T-helper 2 cell (primary cell): ENCODE measurements at regions not wholly inside any gene's neighbourhood (a gene's known extent, or its start where the extent isn't known, plus 50 kb on each side); places are given as distances from the start of the nearest gene placed in this dataset.
A peak's percentile ranks its signal among the peaks of the same experiment; 100 is the strongest.
"Not testable (repeated sequence)": the region's sequence is repeated elsewhere in the genome, so short reads cannot be mapped to it uniquely, and the experiment has no call there.

ENCODE experiments used
- DNase-seq, 5 experiments: peaks; one replicate each; pipeline versions ENCODE4 v3.0.0 to v3.0.0-alpha.2; 2012 to 2022

DNA sequence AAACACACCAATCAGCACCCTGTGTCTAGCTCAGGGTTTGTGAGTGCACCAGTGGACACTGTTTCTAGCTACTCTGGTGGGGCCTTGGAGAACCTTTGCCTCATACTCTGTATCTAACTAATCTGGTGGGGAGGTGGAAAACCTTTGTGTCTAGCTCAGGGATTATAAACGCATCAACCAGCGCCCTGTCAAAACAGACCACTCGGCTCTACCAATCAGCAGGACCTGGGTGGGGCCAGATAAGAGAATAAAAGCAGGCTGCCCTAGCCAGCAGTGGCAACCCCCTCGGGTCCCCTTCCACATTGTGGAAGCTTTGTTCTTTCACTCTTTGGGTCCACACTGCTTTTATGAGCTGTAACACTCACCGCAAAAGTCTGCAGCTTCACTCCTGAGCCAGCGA lies 121.8 kb downstream of the FSCB start:
- not testable (repeated sequence) for DNase-seq

GRCh38 chr14:44384601-44385293 lies 122.3 kb downstream of the FSCB start:
- DNase-seq, result not testable (repeated sequence)

GRCh38 chr14:44384093-44384492 lies 123.0 kb downstream of the FSCB start:
- DNase-seq, result no peak

- DNase-seq, result no peak
Observed at GRCh38 chr14:44383636-44384035, 123.4 kb downstream of the FSCB start.

- no peak for DNase-seq
Observed at GRCh38 chr14:44379292-44379977, 127.6 kb downstream of the FSCB start.

GRCh38 chr14:44374906-44375305 lies 132.2 kb downstream of the FSCB start:
- DNase-seq, result no peak

DNA sequence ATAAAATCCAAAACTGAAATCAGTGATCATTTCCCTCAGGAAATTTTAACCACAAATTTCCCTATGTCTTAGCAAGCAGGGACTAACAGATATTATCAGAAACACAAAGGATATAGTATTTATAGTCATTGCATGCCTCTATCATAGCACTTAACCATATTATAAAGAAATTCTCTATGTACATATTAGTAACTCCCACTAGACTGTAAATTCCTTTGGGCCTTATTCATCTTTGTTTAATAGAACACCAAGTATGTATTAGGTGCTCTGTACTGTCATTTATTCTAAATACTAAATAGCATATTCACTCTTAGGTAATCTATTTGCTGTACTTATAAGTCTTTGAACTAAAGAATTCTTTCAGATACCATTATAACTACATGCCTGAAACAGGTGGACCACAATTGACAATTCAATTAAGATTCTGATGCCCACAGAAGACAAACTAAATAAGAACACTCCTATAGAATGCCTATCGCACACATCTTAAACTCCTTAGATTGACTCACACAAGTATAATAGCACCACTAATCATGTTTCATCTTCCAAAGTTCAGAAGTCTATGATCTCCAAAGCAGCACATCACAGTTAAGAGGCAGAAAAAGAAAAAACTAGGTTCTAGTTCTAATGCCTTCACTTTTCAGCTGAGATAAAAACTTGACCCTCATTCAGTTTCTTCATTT lies 134.1 kb downstream of the FSCB start:
- no peak for DNase-seq

- DNase-seq, result no peak
Observed at GRCh38 chr14:44372231-44372630, 134.9 kb downstream of the FSCB start.

DNA sequence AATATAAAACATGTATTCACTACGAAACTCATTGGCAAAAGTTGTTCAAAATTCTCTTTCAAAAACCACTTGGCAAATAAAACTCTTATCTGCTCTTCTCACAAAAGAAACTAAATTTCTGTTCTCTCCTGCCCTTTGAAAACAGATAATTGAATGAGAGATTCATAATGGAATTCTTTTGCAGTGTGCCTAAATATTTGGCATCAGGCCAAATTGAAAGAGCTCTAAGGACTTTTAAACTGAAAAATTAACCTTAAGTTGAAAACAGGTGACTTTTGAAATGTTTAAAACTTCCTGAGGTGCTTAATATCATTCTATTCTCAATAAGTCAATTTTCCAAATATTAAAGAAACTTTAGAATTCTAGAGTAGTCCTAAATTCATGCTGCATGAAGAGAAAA lies 136.4 kb downstream of the FSCB start:
- DNase-seq, result no peak

GRCh38 chr14:44369401-44370123 lies 137.5 kb downstream of the FSCB start:
- no peak for DNase-seq

DNA sequence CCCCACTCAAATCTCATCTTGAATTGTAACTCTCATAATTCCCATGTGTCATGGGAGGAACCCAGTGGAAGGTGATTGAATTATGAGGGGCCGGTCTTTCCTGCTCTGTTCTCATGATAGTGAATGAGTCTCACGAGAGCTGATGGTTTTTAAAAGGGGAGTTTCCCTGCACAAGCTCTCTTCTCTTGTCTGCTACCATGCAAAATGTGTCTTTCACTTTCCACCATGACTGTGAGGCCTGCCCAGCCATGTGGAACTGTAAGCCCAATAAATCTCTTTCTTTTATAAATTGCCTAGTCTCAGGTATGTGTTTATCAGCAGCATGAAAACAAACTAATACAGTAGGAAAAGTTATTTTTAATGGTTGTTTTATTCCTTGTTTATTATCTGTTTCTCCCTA lies 146.0 kb downstream of the FSCB start:
- no peak for DNase-seq

DNA sequence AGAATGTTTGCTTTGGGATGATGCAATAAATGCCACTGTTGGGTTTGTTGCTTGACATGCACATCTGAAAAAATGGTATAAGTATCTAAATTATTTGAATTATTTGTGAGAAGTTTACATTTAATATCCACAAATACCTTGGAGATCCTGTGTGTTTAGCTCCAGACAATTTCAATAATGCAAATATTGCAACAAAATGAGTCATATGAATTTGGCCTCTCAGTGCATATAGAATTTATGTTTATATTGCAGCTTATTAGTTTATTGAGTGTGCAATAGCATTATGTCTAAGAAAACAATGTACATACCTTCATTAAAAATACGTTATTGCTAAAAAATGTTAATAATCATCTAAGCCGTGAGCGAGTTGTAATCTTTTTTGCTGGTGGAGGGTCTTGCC lies 153.3 kb downstream of the FSCB start:
- no peak for DNase-seq

DNA sequence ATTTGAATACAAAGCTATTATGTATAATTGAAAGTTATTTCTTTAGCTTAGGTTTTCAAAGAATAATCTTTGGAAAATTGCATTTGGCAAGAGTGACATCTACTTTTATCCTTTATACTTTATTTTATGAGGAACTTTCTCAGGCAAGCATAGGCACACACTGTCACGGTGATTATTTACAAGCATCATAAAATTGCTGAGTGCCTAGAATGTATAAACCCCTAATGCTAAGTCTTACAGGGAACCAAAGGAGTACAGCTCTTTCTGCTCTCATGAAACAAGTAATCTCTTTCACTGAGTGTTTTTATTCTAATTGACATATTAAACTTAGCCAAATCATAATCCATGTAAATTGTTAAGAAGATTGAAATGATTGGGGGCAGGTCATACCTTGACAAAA lies 154.9 kb downstream of the FSCB start:
- no peak for DNase-seq

GRCh38 chr14:44347316-44347715 lies 159.8 kb downstream of the FSCB start:
- no peak for DNase-seq

GRCh38 chr14:44341116-44341515 lies 166.0 kb downstream of the FSCB start:
- no peak for DNase-seq

DNA sequence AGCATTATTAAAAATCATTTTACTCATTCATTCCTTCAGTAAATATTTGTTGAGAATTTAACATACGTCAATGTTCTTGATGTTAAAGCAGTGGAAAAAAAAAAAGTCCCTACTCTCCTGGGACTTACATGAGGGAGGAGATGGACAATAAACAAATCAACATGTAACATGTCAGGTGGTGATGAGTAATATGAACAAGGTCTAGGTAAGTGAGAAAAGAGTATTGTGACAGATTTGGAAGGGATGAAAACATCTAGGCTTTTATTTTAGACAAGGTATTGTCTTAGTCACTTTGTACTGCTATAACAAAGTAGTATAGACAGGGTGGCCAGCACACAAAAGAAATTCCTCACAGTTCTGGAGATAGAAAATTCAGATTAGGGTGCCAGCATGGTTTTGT lies 167.2 kb downstream of the FSCB start:
- no peak for DNase-seq

DNA sequence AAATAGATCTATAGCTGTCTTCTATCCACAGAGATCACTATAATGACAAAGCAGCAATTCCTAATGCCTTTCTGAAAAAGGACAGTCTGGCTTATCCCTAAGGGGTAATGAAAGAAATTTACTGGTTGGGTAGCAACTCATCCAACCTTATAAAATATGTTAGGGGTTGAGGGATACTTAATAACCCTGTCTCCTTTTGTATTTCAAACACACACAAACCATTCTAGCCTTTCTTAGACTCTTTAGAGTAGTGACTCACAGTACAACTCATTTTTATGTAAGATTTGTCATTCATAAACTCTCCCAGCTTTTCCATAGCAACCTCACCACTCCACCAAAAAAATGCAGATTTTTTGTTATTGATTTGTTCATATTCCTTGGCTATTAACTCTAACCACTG lies 167.9 kb downstream of the FSCB start:
- DNase-seq, result no peak

DNA sequence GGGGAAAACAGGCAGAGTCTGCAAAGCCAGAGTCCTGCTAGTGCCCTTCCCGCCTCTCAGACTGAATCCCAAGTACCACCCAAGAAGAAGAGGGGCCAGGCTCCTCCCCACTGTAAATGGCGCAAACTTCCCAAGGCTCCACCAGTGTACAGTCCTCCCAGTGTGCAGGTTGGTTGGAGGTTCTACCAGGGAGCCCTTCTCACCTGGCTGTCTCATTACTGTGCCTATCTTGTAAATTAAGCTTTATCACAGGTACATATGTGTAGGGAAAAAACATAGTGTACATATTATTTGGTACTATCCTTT lies 189.7 kb downstream of the FSCB start:
- DNase-seq, result no peak

DNA sequence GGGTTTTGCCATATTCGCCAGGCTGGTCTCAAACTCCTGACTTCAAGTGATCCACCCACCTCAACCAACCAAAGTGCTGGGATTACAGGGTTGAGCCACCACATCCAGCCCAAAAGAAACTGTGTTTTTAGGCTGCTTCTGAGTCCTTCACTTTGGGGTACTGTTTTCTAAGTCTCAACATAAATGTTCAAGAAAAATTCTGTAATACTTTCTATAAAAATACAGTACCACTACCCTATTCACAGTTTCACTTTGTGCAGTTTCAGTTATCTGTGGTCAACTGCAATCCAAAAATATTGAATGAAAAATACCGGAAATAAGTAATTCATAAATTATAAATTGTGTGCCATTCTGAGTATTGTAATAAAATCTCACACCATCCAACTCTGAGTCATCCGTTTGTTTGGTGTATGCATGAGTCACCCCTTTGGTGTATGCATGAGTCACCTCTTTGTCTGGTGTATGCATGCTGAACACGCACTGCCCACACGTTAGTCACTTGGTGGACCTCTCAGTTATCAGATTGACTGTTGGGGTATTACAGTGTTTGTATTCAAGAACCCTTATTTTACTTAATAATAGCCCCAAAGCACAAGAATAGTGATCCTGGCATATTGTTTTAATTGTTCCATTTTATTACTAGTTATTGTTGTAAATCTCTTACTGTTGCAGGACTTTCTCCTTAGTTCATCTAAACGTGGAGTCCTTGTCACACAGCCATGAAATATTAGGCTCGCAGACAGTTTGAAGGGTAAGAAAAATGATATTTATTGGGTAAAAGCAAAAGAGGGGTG lies 190.2 kb downstream of the FSCB start:
- peak in 1 of 5 experiments; percentile 6 for DNase-seq

DNA sequence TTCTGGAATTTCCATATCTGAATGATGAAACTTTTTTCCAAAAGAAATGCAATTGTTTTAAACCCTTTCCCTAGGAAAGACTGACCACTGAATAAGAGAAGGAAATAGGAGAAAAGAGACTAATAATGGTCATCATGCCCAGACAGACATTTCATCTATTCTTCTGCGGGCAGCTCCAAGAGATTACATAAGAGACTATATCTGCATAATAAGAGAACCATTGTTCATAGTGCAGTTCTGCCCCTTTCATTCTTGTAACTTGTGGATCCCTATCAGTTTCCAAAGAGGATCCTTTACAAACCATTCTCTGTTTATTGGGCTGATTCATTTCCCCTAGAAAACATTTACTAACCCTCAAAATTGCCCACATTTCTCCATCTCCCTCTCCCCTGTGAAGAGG lies 197.8 kb downstream of the FSCB start:
- no peak for DNase-seq

GRCh38 chr14:44300916-44301315 lies 206.2 kb downstream of the FSCB start:
- DNase-seq, result no peak

DNA sequence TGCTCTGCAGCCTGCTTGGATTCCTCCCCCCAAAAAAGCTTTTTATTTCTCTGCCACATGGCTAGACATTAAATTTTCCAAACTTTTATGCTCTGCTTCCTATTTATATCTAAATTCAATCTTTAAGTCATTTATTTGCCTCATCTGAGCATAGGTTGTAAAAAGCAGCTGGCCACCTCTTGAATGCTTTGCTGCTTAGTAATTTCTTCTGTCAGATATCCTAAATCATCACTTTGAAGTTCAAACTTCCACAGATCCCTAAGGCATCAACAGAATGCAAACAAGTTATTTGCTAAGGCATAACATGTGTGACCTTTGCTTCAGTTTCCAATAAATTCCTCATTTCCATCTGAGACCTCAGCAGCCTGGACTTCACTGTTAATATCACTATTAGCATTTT lies 209.6 kb downstream of the FSCB start:
- no peak for DNase-seq
